Fibroblast of pulmonary artery (primary cell): ENCODE measurements at regions not wholly inside any gene's neighbourhood (a gene's known extent, or its start where the extent isn't known, plus 50 kb on each side); places are given as distances from the start of the nearest gene placed in this dataset.
A peak's percentile ranks its signal among the peaks of the same experiment; 100 is the strongest.

Experiments
- DNase-seq: peaks from one replicate; pipeline ENCODE4 v3.0.0-alpha.2; 2010; ENCODE audit warnings: low read depth
- H3K4me3 ChIP-seq: replicated peaks from 2 replicates; pipeline ENCODE4 v1.5.1; 2011; ENCODE audit warnings: low read depth, mild to moderate bottlenecking, control low read depth, low read length, moderate library complexity
- TF ChIP-seq, protein P1 (sequence below): IDR thresholded peaks from 2 replicates; pipeline ENCODE4 v1.5.1; 2011; ENCODE audit warnings: mild to moderate bottlenecking, control low read depth, low read length, inconsistent platforms; ENCODE audit errors: missing control alignments

GRCh38 chr16:73126525-73126853 lies 78.6 kb upstream of the ZFHX3 start:
- DNase-seq, result peak; percentile 97

GRCh38 chr16:73125850-73126524 lies 78.1 kb upstream of the ZFHX3 start:
- TF ChIP-seq, protein P1, sequence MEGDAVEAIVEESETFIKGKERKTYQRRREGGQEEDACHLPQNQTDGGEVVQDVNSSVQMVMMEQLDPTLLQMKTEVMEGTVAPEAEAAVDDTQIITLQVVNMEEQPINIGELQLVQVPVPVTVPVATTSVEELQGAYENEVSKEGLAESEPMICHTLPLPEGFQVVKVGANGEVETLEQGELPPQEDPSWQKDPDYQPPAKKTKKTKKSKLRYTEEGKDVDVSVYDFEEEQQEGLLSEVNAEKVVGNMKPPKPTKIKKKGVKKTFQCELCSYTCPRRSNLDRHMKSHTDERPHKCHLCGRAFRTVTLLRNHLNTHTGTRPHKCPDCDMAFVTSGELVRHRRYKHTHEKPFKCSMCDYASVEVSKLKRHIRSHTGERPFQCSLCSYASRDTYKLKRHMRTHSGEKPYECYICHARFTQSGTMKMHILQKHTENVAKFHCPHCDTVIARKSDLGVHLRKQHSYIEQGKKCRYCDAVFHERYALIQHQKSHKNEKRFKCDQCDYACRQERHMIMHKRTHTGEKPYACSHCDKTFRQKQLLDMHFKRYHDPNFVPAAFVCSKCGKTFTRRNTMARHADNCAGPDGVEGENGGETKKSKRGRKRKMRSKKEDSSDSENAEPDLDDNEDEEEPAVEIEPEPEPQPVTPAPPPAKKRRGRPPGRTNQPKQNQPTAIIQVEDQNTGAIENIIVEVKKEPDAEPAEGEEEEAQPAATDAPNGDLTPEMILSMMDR, result no peak
- H3K4me3 ChIP-seq, result no peak overlapping the region
- DNase-seq, result peak; percentile 91

More at GRCh38 chr16:73126525-73126853, 78.6 kb upstream of the ZFHX3 start:
- no peak overlapping the region for H3K4me3 ChIP-seq
- TF ChIP-seq, protein P1, result no peak

DNA sequence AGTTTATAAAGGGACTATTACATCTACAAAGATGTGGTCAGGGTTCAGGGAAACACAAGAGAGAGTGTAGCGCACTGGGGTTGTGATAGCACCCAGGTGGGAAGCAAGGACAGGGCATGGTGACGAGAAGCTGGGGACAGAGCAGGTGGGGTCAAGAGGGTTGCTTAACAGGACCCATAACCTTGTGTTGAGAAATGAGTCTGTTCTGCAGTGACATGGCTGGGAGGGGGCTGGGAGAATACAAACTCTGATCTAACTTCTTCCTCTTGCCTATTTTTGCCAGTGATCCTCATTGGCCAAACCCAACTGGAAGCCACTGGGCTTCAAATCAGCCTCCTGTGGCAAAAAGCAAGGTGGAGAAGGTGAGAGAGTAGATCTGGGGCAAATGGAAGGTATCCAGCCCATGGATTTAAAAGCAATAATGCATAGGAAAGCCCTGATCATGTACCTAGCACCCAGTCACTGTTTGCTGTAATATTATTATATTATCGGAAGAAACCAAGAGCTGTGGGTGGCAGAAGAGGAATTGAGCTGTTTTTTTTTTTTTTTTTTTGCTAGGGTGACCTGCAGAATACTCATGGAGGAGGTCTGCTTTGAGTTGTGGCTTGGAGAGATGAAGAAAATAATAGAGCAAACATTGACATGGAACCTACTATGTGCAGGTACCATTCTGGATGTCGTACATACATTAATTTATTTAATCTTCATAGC lies 76.9 kb upstream of the ZFHX3 start:
- no peak overlapping the region for H3K4me3 ChIP-seq
- DNase-seq, result no peak
- TF ChIP-seq, protein P1, result no peak

DNA sequence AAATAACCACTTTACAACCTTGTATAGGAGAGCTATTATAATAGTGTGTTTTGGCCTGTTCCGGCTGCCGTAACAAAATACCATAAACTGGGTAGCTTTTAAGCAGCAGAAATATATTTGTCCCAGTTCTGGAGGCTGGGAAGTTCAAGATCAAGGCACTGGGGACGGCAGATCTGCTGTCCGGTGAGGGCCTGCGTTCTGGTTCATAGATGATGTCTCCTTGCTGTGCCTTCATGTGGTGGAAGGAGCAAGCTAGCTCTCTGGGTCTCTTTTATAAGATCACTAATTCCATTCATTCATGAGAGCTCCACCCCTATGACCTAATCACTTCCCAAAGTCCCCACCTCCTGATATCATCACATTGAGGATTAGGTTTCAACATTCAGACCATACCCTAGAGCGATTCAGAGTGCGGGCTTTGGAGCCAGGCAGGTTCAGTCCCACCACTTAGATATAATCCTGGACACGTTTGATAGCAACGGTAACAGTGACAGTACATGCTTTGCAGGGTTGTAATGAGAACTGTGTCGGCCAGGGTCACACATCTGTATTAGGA lies 76.2 kb upstream of the ZFHX3 start:
- DNase-seq, result peak; percentile 25
- H3K4me3 ChIP-seq, result no peak overlapping the region
- TF ChIP-seq, protein P1, result no peak

DNA sequence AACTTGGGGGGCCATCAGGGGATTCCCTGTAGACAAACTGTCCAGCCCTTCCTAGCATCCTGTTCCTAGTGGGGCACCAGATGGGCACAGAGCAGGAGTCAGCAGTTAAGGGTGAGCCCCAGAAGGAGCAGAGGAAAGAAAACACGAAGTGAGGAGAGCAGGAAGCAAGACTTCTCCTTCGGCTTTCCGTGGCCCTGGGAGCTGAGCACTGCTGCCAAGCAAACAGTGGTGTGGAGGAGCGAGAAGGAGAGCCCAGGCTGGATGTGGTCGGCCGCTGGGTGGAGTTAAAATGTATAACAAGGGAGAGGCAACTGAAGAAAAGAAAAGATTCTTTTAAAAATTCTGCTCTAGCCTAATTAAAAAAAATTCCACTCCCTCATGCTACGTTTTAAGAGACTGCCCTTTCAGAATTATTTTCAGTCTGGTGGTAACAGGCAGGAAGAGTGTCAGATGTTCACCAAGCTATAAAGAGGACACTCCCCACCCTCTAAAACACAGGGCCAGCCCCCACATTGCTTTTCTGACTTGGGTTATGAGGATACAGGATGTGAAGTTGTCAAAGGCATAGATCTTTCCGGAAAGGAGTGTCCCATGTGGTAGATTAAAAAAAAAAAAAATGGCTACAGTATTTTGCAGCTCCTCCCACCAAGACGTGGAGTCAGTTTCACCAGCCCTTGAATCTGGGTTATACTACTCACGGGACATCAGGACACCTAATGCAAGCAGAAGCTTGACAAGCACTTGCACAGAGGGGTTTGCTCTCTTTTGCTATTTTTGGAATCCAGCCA lies 74.9 kb upstream of the ZFHX3 start:
- peak; percentile 64 for DNase-seq
- no peak overlapping the region for H3K4me3 ChIP-seq
- TF ChIP-seq, protein P1, result peak; percentile 14

DNA sequence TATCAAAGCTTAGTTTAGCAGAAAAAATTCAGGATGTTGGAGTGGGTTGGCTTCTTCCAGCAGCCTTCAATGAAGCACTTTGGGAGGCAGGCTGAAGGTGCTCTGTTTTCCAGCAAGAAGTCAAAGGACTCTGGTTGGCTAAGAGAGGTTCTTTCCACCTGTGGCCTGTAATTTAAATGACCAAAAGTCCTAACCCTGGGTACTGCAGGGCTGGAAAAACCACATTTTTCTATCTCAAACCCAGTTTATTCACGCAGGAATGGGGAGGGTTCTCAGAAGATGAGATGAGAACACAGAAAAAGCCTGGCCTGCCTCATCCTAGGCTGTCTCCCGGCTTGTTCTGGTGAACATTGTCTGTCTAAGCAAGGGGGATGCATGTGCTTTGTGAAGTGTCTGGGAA lies 68.6 kb upstream of the ZFHX3 start:
- DNase-seq, result no peak
- no peak overlapping the region for H3K4me3 ChIP-seq
- TF ChIP-seq, protein P1, result no peak
